AG04449 (cell line): ENCODE measurements at regions not wholly inside any gene's neighbourhood (a gene's known extent, or its start where the extent isn't known, plus 50 kb on each side); places are given as distances from the start of the nearest gene placed in this dataset.

ENCODE experiments used
- CTCF ChIA-PET: fragments of 350-600 bp; formaldehyde crosslinking; extraction: SDS; loops from one replicate; lab custom pipeline; 2021; ENCODE audit warnings: antibody characterized with exemption; lab: Yijun Ruan, JAX
- POLR2A ChIA-PET: fragments of 400-600, 350-600 bp; formaldehyde crosslinking; extraction: SDS; loops from one replicate; lab custom pipeline; 2020; ENCODE audit warnings: antibody characterized with exemption, inconsistent platforms; lab: Yijun Ruan, JAX
- DNase-seq: peaks from one replicate; pipeline ENCODE4 v3.0.0-alpha.2; 2010; ENCODE audit warnings: low read depth, low spot score
- H3K4me3 ChIP-seq: 2 replicates; pipeline ENCODE4 v1.5.1; 2011; ENCODE audit warnings: low read depth, mild to moderate bottlenecking, control low read depth, low read length
- TF ChIP-seq, protein P1 (sequence below): IDR thresholded peaks from one replicate; pipeline ENCODE4 v1.5.1; 2011; ENCODE audit warnings: mild to moderate bottlenecking, moderate library complexity, low read length, control low read depth, inconsistent platforms; ENCODE audit not compliant: insufficient read depth; ENCODE audit errors: missing control alignments

- DNase-seq = no peak
- TF ChIP-seq, protein P1, sequence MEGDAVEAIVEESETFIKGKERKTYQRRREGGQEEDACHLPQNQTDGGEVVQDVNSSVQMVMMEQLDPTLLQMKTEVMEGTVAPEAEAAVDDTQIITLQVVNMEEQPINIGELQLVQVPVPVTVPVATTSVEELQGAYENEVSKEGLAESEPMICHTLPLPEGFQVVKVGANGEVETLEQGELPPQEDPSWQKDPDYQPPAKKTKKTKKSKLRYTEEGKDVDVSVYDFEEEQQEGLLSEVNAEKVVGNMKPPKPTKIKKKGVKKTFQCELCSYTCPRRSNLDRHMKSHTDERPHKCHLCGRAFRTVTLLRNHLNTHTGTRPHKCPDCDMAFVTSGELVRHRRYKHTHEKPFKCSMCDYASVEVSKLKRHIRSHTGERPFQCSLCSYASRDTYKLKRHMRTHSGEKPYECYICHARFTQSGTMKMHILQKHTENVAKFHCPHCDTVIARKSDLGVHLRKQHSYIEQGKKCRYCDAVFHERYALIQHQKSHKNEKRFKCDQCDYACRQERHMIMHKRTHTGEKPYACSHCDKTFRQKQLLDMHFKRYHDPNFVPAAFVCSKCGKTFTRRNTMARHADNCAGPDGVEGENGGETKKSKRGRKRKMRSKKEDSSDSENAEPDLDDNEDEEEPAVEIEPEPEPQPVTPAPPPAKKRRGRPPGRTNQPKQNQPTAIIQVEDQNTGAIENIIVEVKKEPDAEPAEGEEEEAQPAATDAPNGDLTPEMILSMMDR = no peak
- CTCF ChIA-PET = no interaction called here
- H3K4me3 ChIP-seq = no peak overlapping the region
- POLR2A ChIA-PET = no interaction called here
Measured at GRCh38 chr5:121698690-121699089, 153.0 kb upstream of the FTMT start.

DNA sequence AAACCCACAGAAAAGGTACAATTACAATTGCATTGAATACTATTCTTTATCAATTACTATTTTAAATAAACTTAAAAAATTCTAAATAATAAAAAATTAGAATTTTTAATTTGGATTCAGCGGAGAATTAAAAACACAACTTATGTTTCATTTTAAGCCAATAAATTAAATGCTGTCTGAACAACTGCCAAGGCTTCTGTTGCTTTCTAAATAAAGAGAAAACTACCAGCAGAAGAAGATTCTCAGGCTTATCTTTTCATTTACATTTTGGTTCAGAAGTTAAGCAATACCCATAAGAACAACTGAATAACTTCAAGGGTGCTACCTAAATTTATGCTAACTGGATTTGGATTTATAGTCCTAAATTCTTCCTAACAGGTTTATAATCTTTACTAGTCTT lies 150.0 kb upstream of the FTMT start:
- H3K4me3 ChIP-seq = no peak overlapping the region
- ChIA-PET POLR2A (no interaction called here), CTCF (no interaction called here)
- DNase-seq = no peak
- TF ChIP-seq, protein P1 = no peak

GRCh38 chr5:121702682-121703081 lies 149.0 kb upstream of the FTMT start:
- ChIA-PET CTCF (no interaction called here), POLR2A (no interaction called here)
- no peak for DNase-seq
- TF ChIP-seq, protein P1 = no peak
- no peak overlapping the region for H3K4me3 ChIP-seq

DNA sequence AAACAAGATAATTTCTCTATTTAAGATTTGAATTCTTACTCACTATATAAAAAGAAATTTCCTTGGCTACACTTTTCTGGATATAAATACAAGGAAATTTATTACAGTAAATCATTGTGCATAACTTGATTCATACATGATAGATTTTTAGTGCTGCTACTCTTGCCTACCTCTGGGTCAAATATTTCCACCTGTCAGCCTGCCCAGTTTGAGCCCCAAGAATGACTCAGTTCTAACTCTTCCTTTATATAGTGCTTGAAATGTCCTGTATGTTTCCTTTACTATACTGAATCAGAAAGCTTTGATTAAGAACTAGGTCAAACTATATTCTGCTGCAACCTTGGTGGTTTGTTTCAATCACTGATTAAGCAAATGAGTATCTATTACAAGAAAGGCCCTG lies 147.4 kb upstream of the FTMT start:
- TF ChIP-seq, protein P1 = no peak
- ChIA-PET CTCF (no interaction called here), POLR2A (no interaction called here)

DNA sequence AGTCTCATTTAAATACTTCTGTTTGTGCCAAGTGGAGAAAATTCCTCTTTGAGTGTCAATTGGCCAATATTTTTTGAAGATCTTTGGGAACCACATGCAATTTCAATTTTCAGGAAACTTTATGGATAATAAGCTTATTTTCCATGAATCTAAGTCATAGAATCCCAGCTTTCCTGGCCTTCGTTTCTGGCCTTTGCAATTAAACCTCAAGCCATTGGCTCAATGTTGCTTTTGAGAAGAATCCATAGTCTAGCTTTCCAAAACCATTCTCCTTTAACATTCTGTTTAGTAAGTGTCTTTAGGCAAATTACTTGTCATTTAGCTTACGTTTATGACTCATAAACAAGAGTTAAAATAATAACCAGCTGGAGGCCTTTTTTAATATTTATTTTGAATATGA lies 145.0 kb upstream of the FTMT start:
- TF ChIP-seq, protein P1 = no peak
- no peak overlapping the region for H3K4me3 ChIP-seq
- ChIA-PET POLR2A (no interaction called here), CTCF (no interaction called here)
- DNase-seq = no peak

More for the DNA sequence above, 147.4 kb upstream of the FTMT start:
- H3K4me3 ChIP-seq = no peak overlapping the region
- no peak for DNase-seq

DNA sequence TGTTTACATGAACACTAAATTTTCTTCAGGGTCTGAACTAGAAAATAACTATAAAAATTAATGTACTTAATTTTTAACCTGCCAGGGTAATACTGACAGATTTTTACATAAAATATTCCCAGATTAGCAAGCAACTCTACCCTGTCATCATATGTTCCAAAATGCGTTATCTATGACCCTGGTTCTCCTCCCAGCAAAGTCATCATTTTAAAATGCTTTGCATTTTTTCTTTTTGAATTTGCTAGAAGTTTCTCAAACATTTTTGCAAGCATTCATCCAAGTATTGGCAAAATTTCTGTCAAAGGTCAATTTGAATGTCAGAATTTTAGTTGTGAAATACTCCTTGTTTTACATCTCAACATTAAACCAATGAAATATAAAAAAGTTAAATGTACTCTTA lies 144.5 kb upstream of the FTMT start:
- H3K4me3 ChIP-seq = no peak overlapping the region
- TF ChIP-seq, protein P1 = no peak
- no peak for DNase-seq
- CTCF ChIA-PET = no interaction called here
- POLR2A ChIA-PET = no interaction called here
